Neural cell (in vitro differentiated cells): ENCODE measurements at regions not wholly inside any gene's neighbourhood (a gene's known extent, or its start where the extent isn't known, plus 50 kb on each side); places are given as distances from the start of the nearest gene placed in this dataset.

Source experiments
- CTCF ChIP-seq: fragments of 450-650 bp; IDR thresholded peaks from 2 replicates; pipeline ENCODE4 v1.5.1; 2014; ENCODE audit warnings: antibody characterized with exemption, mild to moderate bottlenecking, moderate library complexity; ENCODE audit not compliant: poor library complexity, severe bottlenecking
- EP300 ChIP-seq: fragments of 450-650 bp; conservative IDR thresholded peaks from 2 replicates; pipeline ENCODE4 v1.6.1; 2014; ENCODE audit warnings: antibody characterized with exemption, mild to moderate bottlenecking, moderate library complexity; ENCODE audit not compliant: poor library complexity, severe bottlenecking
- MXI1 ChIP-seq: fragments of 450-650 bp; conservative IDR thresholded peaks from 2 replicates; pipeline ENCODE4 v1.6.1; 2014; ENCODE audit warnings: antibody characterized with exemption, mild to moderate bottlenecking; ENCODE audit not compliant: poor library complexity, severe bottlenecking
- POLR2AphosphoS5 ChIP-seq: IDR thresholded peaks from 2 replicates; pipeline ENCODE4 v1.6.1; 2012
- SMC3 ChIP-seq: fragments of 450-650 bp; conservative IDR thresholded peaks from 2 replicates; pipeline ENCODE4 v1.6.1; 2014; ENCODE audit warnings: antibody characterized with exemption, mild to moderate bottlenecking, moderate library complexity; ENCODE audit not compliant: poor library complexity
- TAF1 ChIP-seq: IDR thresholded peaks from 2 replicates; pipeline ENCODE4 v1.6.1; 2012; ENCODE audit warnings: low read depth

- no peak for TF ChIP-seq CTCF
- no peak for TF ChIP-seq MXI1
- no peak for TF ChIP-seq TAF1
- no peak for TF ChIP-seq EP300
- TF ChIP-seq SMC3 = no peak
- TF ChIP-seq POLR2AphosphoS5 = no peak
These were observed 140.4 kb upstream of the C11orf58 start for GRCh38 chr11:16598032-16598431.
